Heart right ventricle (tissue), 16 donors: ENCODE measurements at regions not wholly inside any gene's neighbourhood (a gene's known extent, or its start where the extent isn't known, plus 50 kb on each side); places are given as distances from the start of the nearest gene placed in this dataset.

Experiments used
- ATAC-seq, 8 donors: fragments of 200-7000 bp; cut with Tn5 transposase; one replicate each; pipeline ENCODE4 v1.9.1; 2020; ENCODE audit warnings: mild to moderate bottlenecking in 8 of 8, moderate library complexity in 8 of 8, moderate number of reproducible peaks in 1 of 8
- DNase-seq, 2 donors: peaks; one replicate each; pipeline ENCODE4 v3.0.0-alpha.2; 2020
- H3K27ac ChIP-seq, 10 donors: fragments of 200-600 bp; sonication (generic) in 2 of 10; one replicate each; pipeline versions ENCODE4 v1.5.0 to v1.8.0; 2020 to 2022; ENCODE audit warnings: mild to moderate bottlenecking in 3 of 10
- H3K27me3 ChIP-seq, 7 donors: fragments of 200-600 bp; one replicate each; pipeline ENCODE4 v1.8.0; 2021 to 2022; ENCODE audit warnings: mild to moderate bottlenecking in 2 of 7
- H3K36me3 ChIP-seq, 9 donors: fragments of 200-600 bp; sonication (generic) in 1 of 9; one replicate each; pipeline versions ENCODE4 v1.5.0 to v1.8.0; 2020 to 2022; ENCODE audit warnings: mild to moderate bottlenecking in 2 of 9
- H3K4me1 ChIP-seq, 9 donors: fragments of 200-600 bp; sonication (generic) in 1 of 9; one replicate each; pipeline versions ENCODE4 v1.5.0 to v1.8.0; 2020 to 2022; ENCODE audit warnings: mild to moderate bottlenecking in 4 of 9
- H3K4me3 ChIP-seq, 10 donors: fragments of 200-600 bp; sonication (generic) in 2 of 10; one replicate each; pipeline versions ENCODE4 v1.5.0 to v1.8.0; 2020 to 2022; ENCODE audit warnings: mild to moderate bottlenecking in 7 of 10, moderate library complexity in 2 of 10
- H3K9me3 ChIP-seq, 11 donors: fragments of 200-600 bp in 10 of 11; sonication (generic) in 2 of 11; one replicate each; pipeline versions ENCODE4 v1.5.0 to v1.8.0; 2013 to 2022; ENCODE audit warnings: mild to moderate bottlenecking in 2 of 11, control low read depth in 1 of 11, moderate library complexity in 1 of 11
- WGBS, 2 donors: extraction: QIAGEN DNeasy Blood & Tissue Kit; methylation state at CpG; one replicate each; pipeline ENCODE4 v1.1.7; 2013; ENCODE audit warnings: inconsistent platforms in 1 of 2; 5-methylcytosine and 5-hydroxymethylcytosine counted together
- intact Hi-C, 10 donors: fragments of 100-400 bp; cut with DNase I; formaldehyde crosslinking; loops; one replicate each; pipeline versions ENCODE4 v1.11.1 to v1.14.2; 2022
- TF ChIP-seq, protein P1 (sequence below), 9 donors: fragments of 200-600 bp; sonication (generic) in 2 of 9; IDR thresholded peaks; one replicate each; pipeline versions ENCODE4 v1.5.0 to v1.8.0; 2021 to 2022; ENCODE audit warnings: antibody characterized with exemption in 9 of 9, mild to moderate bottlenecking in 5 of 9, moderate library complexity in 1 of 9
- donor health status: Arrhythmogenic right ventricular cardiomyopathy.
- donor health status: ischemic (EF 13 %, LVEDD 7.1; RV severe dilation, severe dysfunction).
- donor health status: healthy with polysubstance abuse.
- donor health status: DM: no; HTN: yes; CAD: no.
- donor health status: DM: no; HTN: no; CAD: no.
- donor health status: ischemic (EF 25% LVEDD 6.9; RV normal size, moderate dysfunction).
- donor health status: ischemic (EF 25% LVEDD 5.7; RV mildly dilated, moderate dysfunction).
- donor health status: healthy.
- donor health status: DM: yes; HTN: yes; CAD: no.
- donor health status: Ischemic cardiomyopathy.
- donor health status: ischemic (EF 35%, LVEDD 5.7; RV mildly dilated, moderate dysfunction).
- donor health status: nonischemic (EF 11% LVEDD 7.7; RV severe dilation, severe dysfunction).
- donor health status: DM: yes; HTN: yes; CAD: no.
- donor health status: PGD.
- donor health status: ischemic (EF 29% LVEDD 5.4; RV normal size, mild dysfunction).
- donor health status: nonischemic (EF 23%, LVEDD 6.1; RV moderate dilation, normal function).

DNA sequence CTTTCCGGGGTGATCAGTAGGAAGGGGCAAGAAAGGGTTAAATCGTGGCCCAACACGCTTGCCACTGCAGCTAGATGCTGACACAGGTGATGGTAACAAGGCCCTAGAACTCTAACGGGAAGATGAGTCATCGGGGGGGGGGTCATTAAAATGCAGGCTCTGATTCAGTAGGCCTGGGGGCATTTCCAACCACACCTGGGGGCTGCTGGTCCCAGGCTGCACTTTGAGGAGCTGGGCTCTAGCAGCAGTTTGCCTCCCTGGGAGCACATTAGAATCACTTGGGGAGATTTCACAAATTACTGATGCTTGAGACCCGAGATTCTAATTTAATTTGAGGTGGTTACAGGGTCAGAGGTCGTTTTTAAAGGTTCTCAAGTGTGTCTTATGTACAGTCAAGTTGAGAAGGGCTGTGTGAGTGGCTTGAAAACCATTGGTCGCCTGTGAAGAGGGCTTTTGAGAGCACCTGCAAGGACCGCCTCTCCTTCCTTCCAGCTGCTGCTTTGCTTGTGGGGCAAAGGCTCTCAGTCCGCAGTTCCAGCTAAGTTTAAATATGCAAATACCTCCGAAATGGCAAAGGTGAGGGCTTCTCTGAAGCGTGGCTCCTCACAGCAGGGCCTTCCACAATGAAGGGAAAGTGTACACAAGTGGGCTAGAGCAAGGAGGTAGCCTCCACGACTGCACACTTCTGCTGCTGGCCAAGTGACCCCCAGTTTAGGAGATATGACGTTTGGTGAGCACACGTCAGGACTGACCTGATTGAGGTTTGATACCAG is 84.2 kb upstream of the KCNK12 start:
- TF ChIP-seq, protein P1, sequence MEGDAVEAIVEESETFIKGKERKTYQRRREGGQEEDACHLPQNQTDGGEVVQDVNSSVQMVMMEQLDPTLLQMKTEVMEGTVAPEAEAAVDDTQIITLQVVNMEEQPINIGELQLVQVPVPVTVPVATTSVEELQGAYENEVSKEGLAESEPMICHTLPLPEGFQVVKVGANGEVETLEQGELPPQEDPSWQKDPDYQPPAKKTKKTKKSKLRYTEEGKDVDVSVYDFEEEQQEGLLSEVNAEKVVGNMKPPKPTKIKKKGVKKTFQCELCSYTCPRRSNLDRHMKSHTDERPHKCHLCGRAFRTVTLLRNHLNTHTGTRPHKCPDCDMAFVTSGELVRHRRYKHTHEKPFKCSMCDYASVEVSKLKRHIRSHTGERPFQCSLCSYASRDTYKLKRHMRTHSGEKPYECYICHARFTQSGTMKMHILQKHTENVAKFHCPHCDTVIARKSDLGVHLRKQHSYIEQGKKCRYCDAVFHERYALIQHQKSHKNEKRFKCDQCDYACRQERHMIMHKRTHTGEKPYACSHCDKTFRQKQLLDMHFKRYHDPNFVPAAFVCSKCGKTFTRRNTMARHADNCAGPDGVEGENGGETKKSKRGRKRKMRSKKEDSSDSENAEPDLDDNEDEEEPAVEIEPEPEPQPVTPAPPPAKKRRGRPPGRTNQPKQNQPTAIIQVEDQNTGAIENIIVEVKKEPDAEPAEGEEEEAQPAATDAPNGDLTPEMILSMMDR (IDR thresholded peaks at IDR 0.05), result no peak

GRCh38 chr2:47653902-47654789 is 83.4 kb upstream of the KCNK12 start:
- intact Hi-C loops, result no loop called here
- Histone ChIP-seq H3K27me3 (peaks cover 0 to 16% (median 0%) of the 10 kb centered on the region in 7 donors), H3K27ac (no peak overlapping the region), H3K4me3 (no peak overlapping the region), H3K9me3 (no peaks in the 10 kb centered on the region), H3K36me3 (no peaks in the 10 kb centered on the region), H3K4me1 (peaks cover 0 to 7% (median 0%) of the 10 kb centered on the region in 9 donors)
- ATAC-seq (peak in 2 of 8 donors; percentile 32 to 39), DNase-seq (no peak)
- TF ChIP-seq, protein P1 (IDR thresholded peaks at IDR 0.05), result peak in 1 of 9 donors; percentile 24
- WGBS, 2 donors, result 38 to 43% methylated on average over 20 of the region's 20 CpGs

More for the DNA sequence above, 84.2 kb upstream of the KCNK12 start:
- Histone ChIP-seq H3K27ac (no peak overlapping the region), H3K4me1 (peaks cover 0 to 7% (median 0%) of the 10 kb centered on the region in 9 donors), H3K4me3 (no peak overlapping the region), H3K9me3 (no peaks in the 10 kb centered on the region), H3K36me3 (no peaks in the 10 kb centered on the region), H3K27me3 (peaks cover 0 to 13% (median 0%) of the 10 kb centered on the region in 7 donors)
- 68 to 70% methylated on average over 15 of the region's 15 CpGs for WGBS, 2 donors
- ATAC-seq (no peak), DNase-seq (no peak)
- intact Hi-C loops, result no loop called here

DNA sequence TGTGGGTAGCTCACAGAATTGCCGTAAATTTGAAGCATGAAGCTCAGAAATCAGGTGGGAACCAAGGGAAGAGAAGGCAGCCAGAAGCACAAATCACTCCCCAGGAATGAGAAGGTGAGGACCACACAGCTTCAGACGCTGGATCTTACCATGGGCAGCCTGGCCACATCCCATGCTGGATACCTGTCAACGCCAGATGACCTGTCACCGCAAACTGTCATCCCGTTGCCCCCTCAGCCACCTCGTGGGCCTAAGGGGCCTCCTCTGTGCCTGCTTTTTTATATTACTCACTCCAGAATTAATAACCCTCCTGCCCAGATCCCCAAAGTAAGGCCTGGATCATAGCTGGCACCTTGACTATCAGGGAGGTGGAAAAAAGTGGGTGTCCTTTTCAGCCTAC is 82.3 kb upstream of the KCNK12 start:
- ATAC-seq (no peak), DNase-seq (no peak)
- H3K4me1 ChIP-seq, result peaks cover 0 to 7% (median 0%) of the 10 kb centered on the region in 9 donors
- H3K9me3 ChIP-seq, result no peaks in the 10 kb centered on the region
- no peaks in the 10 kb centered on the region for H3K36me3 ChIP-seq
- TF ChIP-seq, protein P1 (IDR thresholded peaks at IDR 0.05), result no peak
- no peak overlapping the region for H3K27ac ChIP-seq
- no peak overlapping the region for H3K4me3 ChIP-seq
- intact Hi-C loops, result no loop called here
- peaks cover 0 to 16% (median 0%) of the 10 kb centered on the region in 7 donors for H3K27me3 ChIP-seq
- WGBS, 2 donors, result 70 to 79% methylated on average over 6 of the region's 6 CpGs

GRCh38 chr2:47652061-47652690 is 81.4 kb upstream of the KCNK12 start:
- DNase-seq (no peak), ATAC-seq (no peak)
- intact Hi-C loops, result no loop called here
- Histone ChIP-seq H3K27ac (no peak overlapping the region), H3K4me3 (no peak overlapping the region), H3K4me1 (peaks cover 0 to 7% (median 0%) of the 10 kb centered on the region in 9 donors), H3K9me3 (no peaks in the 10 kb centered on the region), H3K36me3 (no peaks in the 10 kb centered on the region), H3K27me3 (peaks cover 0 to 16% (median 0%) of the 10 kb centered on the region in 7 donors)
- 86 to 88% methylated on average over 10 of the region's 10 CpGs for WGBS, 2 donors
- TF ChIP-seq, protein P1 (IDR thresholded peaks at IDR 0.05), result no peak
